Neural cell (in vitro differentiated cells): ENCODE measurements at regions not wholly inside any gene's neighbourhood (a gene's known extent, or its start where the extent isn't known, plus 50 kb on each side); places are given as distances from the start of the nearest gene placed in this dataset.

Experiments
- H2AFZ ChIP-seq: fragments of 200-600, 300-800 bp; sonication (generic), shearing (Covaris generic); 2 replicates; pipeline ENCODE4 v1.6.0; 2014; ENCODE audit warnings: low read depth, mild to moderate bottlenecking, antibody characterized with exemption, low read length, moderate library complexity
- H3F3A ChIP-seq: fragments of 200-600 bp; shearing (Covaris generic); 2 replicates; pipeline ENCODE4 v1.6.1; 2016; ENCODE audit warnings: mild to moderate bottlenecking, moderate library complexity, mixed read lengths, antibody characterized with exemption, low read length; ENCODE audit not compliant: insufficient read depth, poor library complexity, severe bottlenecking
- H3K27ac ChIP-seq: fragments of 200-600, 300-800 bp; sonication (generic), shearing (Covaris generic); 2 replicates; pipeline ENCODE4 v1.5.1; 2014; ENCODE audit warnings: mild to moderate bottlenecking, low read length, moderate library complexity
- H3K27me3 ChIP-seq: fragments of 300-800, 200-600 bp; sonication (generic), shearing (Covaris generic); 2 replicates; pipeline ENCODE4 v1.6.0; 2014; ENCODE audit warnings: mild to moderate bottlenecking, low read depth, low read length, moderate library complexity; ENCODE audit not compliant: insufficient read depth
- H3K36me3 ChIP-seq: fragments of 300-800, 200-600 bp; sonication (generic), shearing (Covaris generic); 2 replicates; pipeline ENCODE4 v1.5.1; 2014; ENCODE audit warnings: mild to moderate bottlenecking, antibody characterized with exemption, low read length, moderate library complexity; ENCODE audit not compliant: insufficient read depth
- H3K4me2 ChIP-seq: fragments of 300-800, 200-600 bp; sonication (generic), shearing (Covaris generic); 2 replicates; pipeline ENCODE4 v1.6.0; 2014; ENCODE audit warnings: mild to moderate bottlenecking, low read length
- H3K4me3 ChIP-seq: fragments of 300-800, 200-600 bp; sonication (generic), shearing (Covaris generic); 2 replicates; pipeline ENCODE4 v1.5.1; 2014; ENCODE audit warnings: mild to moderate bottlenecking, low read length, moderate library complexity
- H3K79me2 ChIP-seq: fragments of 200-600 bp; shearing (Covaris generic); replicated peaks from 2 replicates; pipeline ENCODE4 v1.6.0; 2014; ENCODE audit warnings: mild to moderate bottlenecking, low read length, moderate library complexity; ENCODE audit not compliant: insufficient read depth
- H3K9ac ChIP-seq: fragments of 300-800, 200-600 bp; sonication (generic), shearing (Covaris generic); 2 replicates; pipeline ENCODE4 v1.6.1; 2016; ENCODE audit warnings: mild to moderate bottlenecking, low read length, mixed read lengths
- H3K9me2 ChIP-seq: fragments of 200-600 bp; shearing (Covaris generic); 2 replicates; pipeline ENCODE4 v1.6.1; 2016; ENCODE audit warnings: mild to moderate bottlenecking, low read length, mixed read lengths; ENCODE audit not compliant: insufficient read depth
- H3K9me3 ChIP-seq: fragments of 200-600, 300-800 bp; sonication (generic), shearing (Covaris generic); 2 replicates; pipeline ENCODE4 v1.6.1; 2016; ENCODE audit warnings: mild to moderate bottlenecking, mixed run types, low read length, moderate library complexity, mixed read lengths
- H4K20me1 ChIP-seq: fragments of 200-600 bp; shearing (Covaris generic); 2 replicates; pipeline ENCODE4 v1.6.1; 2016; ENCODE audit warnings: mild to moderate bottlenecking, mixed run types; ENCODE audit not compliant: insufficient read depth
- CTCF ChIP-seq: fragments of 450-650 bp; IDR thresholded peaks from 2 replicates; pipeline ENCODE4 v1.5.1; 2014; ENCODE audit warnings: antibody characterized with exemption, mild to moderate bottlenecking, moderate library complexity; ENCODE audit not compliant: poor library complexity, severe bottlenecking
- EP300 ChIP-seq: fragments of 450-650 bp; conservative IDR thresholded peaks from 2 replicates; pipeline ENCODE4 v1.6.1; 2014; ENCODE audit warnings: antibody characterized with exemption, mild to moderate bottlenecking, moderate library complexity; ENCODE audit not compliant: poor library complexity, severe bottlenecking
- EZH2 ChIP-seq: fragments of 200-600, 300-800 bp; shearing (Covaris generic), sonication (generic); IDR thresholded peaks from 2 replicates; pipeline ENCODE4 v1.6.1; 2014; ENCODE audit warnings: antibody characterized with exemption, low read length, borderline replicate concordance, mild to moderate bottlenecking; ENCODE audit not compliant: insufficient read depth, poor library complexity, severe bottlenecking
- MXI1 ChIP-seq: fragments of 450-650 bp; conservative IDR thresholded peaks from 2 replicates; pipeline ENCODE4 v1.6.1; 2014; ENCODE audit warnings: antibody characterized with exemption, mild to moderate bottlenecking; ENCODE audit not compliant: poor library complexity, severe bottlenecking
- POLR2AphosphoS5 ChIP-seq: IDR thresholded peaks from 2 replicates; pipeline ENCODE4 v1.6.1; 2012
- RAD21 ChIP-seq: fragments of 450-650 bp; conservative IDR thresholded peaks from 2 replicates; pipeline ENCODE4 v1.6.1; 2014; ENCODE audit warnings: antibody characterized with exemption, mild to moderate bottlenecking, moderate library complexity
- REST ChIP-seq: IDR thresholded peaks from 2 replicates; pipeline ENCODE4 v1.6.1; 2012; ENCODE audit warnings: borderline replicate concordance
- SMC3 ChIP-seq: fragments of 450-650 bp; conservative IDR thresholded peaks from 2 replicates; pipeline ENCODE4 v1.6.1; 2014; ENCODE audit warnings: antibody characterized with exemption, mild to moderate bottlenecking, moderate library complexity; ENCODE audit not compliant: poor library complexity
- TAF1 ChIP-seq: IDR thresholded peaks from 2 replicates; pipeline ENCODE4 v1.6.1; 2012; ENCODE audit warnings: low read depth

GRCh38 chr6:48894469-48894868 is 568.6 kb downstream of the MMUT start:
- Histone ChIP-seq H3K9me3 (no peaks in the 10 kb centered on the region), H3K27ac (no peak overlapping the region), H4K20me1 (no peaks in the 10 kb centered on the region), H3K36me3 (no peaks in the 10 kb centered on the region), H3K4me2 (no peak overlapping the region), H3K27me3 (no peaks in the 10 kb centered on the region), H3F3A (no peaks in the 10 kb centered on the region), H2AFZ (no peak overlapping the region), H3K9me2 (no peaks in the 10 kb centered on the region), H3K9ac (no peak overlapping the region), H3K79me2 (no peaks in the 10 kb centered on the region), H3K4me3 (no peak overlapping the region)
- TF ChIP-seq REST (no peak), EP300 (no peak), EZH2 (no peak), TAF1 (no peak), RAD21 (no peak), POLR2AphosphoS5 (no peak), SMC3 (no peak), MXI1 (no peak), CTCF (no peak)

- H3K9ac ChIP-seq, result no peak overlapping the region
- H3K79me2 ChIP-seq, result no peaks in the 10 kb centered on the region
- H3K4me3 ChIP-seq, result no peak overlapping the region
- H3F3A ChIP-seq, result no peaks in the 10 kb centered on the region
- no peak for TF ChIP-seq SMC3
- TF ChIP-seq EP300, result no peak
- no peak for TF ChIP-seq CTCF
- no peak for TF ChIP-seq POLR2AphosphoS5
- TF ChIP-seq EZH2, result no peak
- no peak for TF ChIP-seq RAD21
- TF ChIP-seq REST, result no peak
- no peak for TF ChIP-seq MXI1
- no peak for TF ChIP-seq TAF1
- H2AFZ ChIP-seq, result no peak overlapping the region
- H3K4me2 ChIP-seq, result no peak overlapping the region
- H3K9me3 ChIP-seq, result no peaks in the 10 kb centered on the region
- H3K36me3 ChIP-seq, result no peaks in the 10 kb centered on the region
- no peaks in the 10 kb centered on the region for H4K20me1 ChIP-seq
- H3K27ac ChIP-seq, result no peak overlapping the region
- H3K27me3 ChIP-seq, result no peaks in the 10 kb centered on the region
- H3K9me2 ChIP-seq, result no peaks in the 10 kb centered on the region
Measured at GRCh38 chr6:48893048-48893447, 570.0 kb downstream of the MMUT start.
